ENCODE measurements at regions not wholly inside any gene's neighbourhood (a gene's known extent, or its start where the extent isn't known, plus 50 kb on each side); places are given as distances from the start of the nearest gene placed in this dataset.

DNA sequence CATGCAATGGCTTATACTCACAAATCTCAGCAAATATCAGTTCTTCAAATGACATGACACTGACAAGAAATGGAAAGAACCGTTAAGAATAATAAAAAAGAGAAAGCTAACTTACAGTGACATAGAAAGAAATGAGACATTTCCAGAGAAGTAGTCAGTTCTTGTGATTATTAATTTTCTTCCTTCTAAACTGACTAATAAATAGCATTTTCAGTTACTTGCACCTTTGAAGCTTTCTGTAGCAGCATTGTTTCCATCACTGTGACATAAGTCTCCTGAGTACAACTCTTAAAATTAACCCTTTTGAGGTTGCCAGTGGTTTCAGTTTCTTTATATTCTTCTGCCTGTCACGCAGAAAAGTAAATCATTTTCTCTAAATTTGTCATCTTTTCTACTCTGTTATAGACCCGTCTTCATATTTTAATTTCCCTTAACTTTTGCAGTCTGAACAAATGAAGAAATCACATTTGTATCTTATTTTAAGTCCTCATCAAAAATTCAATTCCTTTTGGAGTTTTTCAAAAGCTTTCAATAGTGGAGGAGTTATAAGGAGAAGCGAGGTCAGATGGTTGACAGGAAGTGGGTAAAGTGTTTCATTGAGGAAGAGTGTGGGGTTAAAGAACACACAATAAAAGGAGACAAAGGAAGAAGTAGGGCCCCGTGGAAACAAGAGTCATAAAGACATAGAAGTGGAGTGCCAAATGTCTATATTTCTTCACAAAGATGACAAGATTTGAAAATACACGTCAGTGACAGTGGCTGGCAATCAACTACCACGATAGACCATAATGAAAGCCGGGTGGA is 57.9 kb upstream of the S1PR1 start:
- Histone ChIP-seq H3K4me1 (ENCODE audit: control insufficient read depth in 5 of 5, insufficient read depth in 5 of 5, low read length in 5 of 5) (peaks cover 0 to 3% (median 0%) of the 10 kb centered on the region in 5 donors), H3K9me3 (ENCODE audit: control insufficient read depth in 4 of 4, insufficient read depth in 3 of 4, low read length in 3 of 4) (no peaks in the 10 kb centered on the region), H3K36me3 (ENCODE audit: control insufficient read depth in 4 of 4, insufficient read depth in 4 of 4, low read length in 4 of 4) (no peaks in the 10 kb centered on the region), H3K27me3 (ENCODE audit: control insufficient read depth in 3 of 3, insufficient read depth in 3 of 3, low read length in 2 of 3) (no peaks in the 10 kb centered on the region), H3K27ac (ENCODE audit: low read depth in 1 of 2, low read length in 1 of 2) (no peak overlapping the region), H3K9ac (ENCODE audit: insufficient read depth in 1 of 2, low read length in 2 of 2) (no peak overlapping the region), H3K4me3 (no peak overlapping the region)
- 63 to 67% methylated on average over 8 of the region's 8 CpGs for WGBS, 2 donors
- ATAC-seq (ENCODE audit: insufficient read depth, low FRiP score) (no peak), DNase-seq (no peak)
- TF ChIP-seq, protein P1, sequence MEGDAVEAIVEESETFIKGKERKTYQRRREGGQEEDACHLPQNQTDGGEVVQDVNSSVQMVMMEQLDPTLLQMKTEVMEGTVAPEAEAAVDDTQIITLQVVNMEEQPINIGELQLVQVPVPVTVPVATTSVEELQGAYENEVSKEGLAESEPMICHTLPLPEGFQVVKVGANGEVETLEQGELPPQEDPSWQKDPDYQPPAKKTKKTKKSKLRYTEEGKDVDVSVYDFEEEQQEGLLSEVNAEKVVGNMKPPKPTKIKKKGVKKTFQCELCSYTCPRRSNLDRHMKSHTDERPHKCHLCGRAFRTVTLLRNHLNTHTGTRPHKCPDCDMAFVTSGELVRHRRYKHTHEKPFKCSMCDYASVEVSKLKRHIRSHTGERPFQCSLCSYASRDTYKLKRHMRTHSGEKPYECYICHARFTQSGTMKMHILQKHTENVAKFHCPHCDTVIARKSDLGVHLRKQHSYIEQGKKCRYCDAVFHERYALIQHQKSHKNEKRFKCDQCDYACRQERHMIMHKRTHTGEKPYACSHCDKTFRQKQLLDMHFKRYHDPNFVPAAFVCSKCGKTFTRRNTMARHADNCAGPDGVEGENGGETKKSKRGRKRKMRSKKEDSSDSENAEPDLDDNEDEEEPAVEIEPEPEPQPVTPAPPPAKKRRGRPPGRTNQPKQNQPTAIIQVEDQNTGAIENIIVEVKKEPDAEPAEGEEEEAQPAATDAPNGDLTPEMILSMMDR (IDR thresholded peaks at IDR 0.05; ENCODE audit: control extremely low read depth, extremely low read depth): no peak

DNA sequence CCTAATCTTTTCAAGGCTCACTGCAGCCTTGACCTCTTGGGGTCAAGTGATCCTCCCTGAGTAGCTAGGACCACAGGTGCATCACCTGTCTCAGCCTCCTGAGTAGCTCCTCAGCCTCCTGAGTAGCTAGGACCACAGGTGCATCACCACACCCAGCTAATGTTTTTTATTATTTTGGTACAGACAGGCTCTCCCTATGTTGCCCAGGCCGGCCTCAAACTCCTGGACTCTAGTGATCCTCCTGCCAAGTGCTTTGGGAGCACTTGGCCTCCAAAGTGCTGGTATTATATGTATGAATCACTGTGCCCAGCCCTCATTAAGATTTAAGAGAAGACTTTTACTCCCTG is 58.5 kb upstream of the S1PR1 start:
- no peak overlapping the region for H3K9ac ChIP-seq (ENCODE audit: insufficient read depth in 1 of 2, low read length in 2 of 2)
- H3K27me3 ChIP-seq (ENCODE audit: control insufficient read depth in 3 of 3, insufficient read depth in 3 of 3, low read length in 2 of 3): no peaks in the 10 kb centered on the region
- DNase-seq: no peak
- peaks cover 0 to 3% (median 0%) of the 10 kb centered on the region in 5 donors for H3K4me1 ChIP-seq (ENCODE audit: control insufficient read depth in 5 of 5, insufficient read depth in 5 of 5, low read length in 5 of 5)
- no peak overlapping the region for H3K27ac ChIP-seq (ENCODE audit: low read depth in 1 of 2, low read length in 1 of 2)
- H3K4me3 ChIP-seq: no peak overlapping the region
- TF ChIP-seq, protein P1 (IDR thresholded peaks at IDR 0.05; ENCODE audit: control extremely low read depth, extremely low read depth): no peak
- ATAC-seq (ENCODE audit: insufficient read depth, low FRiP score): no peak
- H3K9me3 ChIP-seq (ENCODE audit: control insufficient read depth in 4 of 4, insufficient read depth in 3 of 4, low read length in 3 of 4): no peaks in the 10 kb centered on the region
- H3K36me3 ChIP-seq (ENCODE audit: control insufficient read depth in 4 of 4, insufficient read depth in 4 of 4, low read length in 4 of 4): no peaks in the 10 kb centered on the region
- WGBS, 2 donors: 90 to 92% methylated on average over 1 of the region's 1 CpG

DNA sequence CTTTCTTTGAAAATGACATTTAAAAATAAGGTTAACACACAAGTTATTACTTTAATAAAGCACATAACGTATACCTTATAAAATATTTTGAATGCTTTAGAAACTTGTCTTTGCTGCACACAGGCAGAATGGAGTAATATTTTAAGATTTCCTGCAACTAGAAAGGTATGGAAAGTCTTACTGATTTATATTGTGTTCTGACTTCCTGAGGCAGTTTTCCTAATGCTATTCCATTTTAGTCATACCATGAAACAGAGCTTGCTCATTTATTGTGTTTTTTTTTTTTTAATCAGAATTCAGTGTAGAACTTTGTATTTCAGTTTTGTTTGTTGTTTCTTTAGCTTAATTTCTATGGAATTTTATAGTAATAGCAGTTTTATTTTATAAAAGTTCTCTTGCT is 60.9 kb upstream of the S1PR1 start:
- TF ChIP-seq, protein P1 (IDR thresholded peaks at IDR 0.05; ENCODE audit: control extremely low read depth, extremely low read depth): no peak
- Histone ChIP-seq H3K9ac (ENCODE audit: insufficient read depth in 1 of 2, low read length in 2 of 2) (no peak overlapping the region), H3K4me3 (no peak overlapping the region), H3K27ac (ENCODE audit: low read depth in 1 of 2, low read length in 1 of 2) (no peak overlapping the region), H3K27me3 (ENCODE audit: control insufficient read depth in 3 of 3, insufficient read depth in 3 of 3, low read length in 2 of 3) (no peaks in the 10 kb centered on the region), H3K36me3 (ENCODE audit: control insufficient read depth in 4 of 4, insufficient read depth in 4 of 4, low read length in 4 of 4) (no peaks in the 10 kb centered on the region), H3K4me1 (ENCODE audit: control insufficient read depth in 5 of 5, insufficient read depth in 5 of 5, low read length in 5 of 5) (peaks cover 0 to 3% (median 0%) of the 10 kb centered on the region in 5 donors), H3K9me3 (ENCODE audit: control insufficient read depth in 4 of 4, insufficient read depth in 3 of 4, low read length in 3 of 4) (no peaks in the 10 kb centered on the region)
- 69 to 81% methylated on average over 1 of the region's 1 CpG for WGBS, 2 donors
- no peak for DNase-seq
- ATAC-seq (ENCODE audit: insufficient read depth, low FRiP score): no peak

DNA sequence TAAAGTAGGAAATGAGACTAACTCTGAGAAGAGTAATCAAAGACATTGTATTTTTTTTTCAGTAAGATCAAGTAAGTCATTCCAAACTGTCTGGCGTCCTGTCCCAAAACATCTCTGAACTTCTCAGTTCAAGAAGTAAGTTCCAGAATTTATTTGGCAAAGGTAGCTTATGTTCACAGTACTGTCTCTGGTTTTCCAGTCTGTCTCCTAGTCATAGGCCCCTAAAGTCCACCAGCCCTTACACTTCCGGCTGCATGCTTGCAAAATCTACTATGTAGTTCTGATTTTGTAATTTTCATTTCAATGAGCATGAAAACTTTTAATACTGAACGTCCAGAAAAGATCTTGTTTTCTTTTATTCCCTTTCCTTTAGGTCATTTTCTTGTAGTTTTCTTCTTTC is 61.4 kb upstream of the S1PR1 start:
- DNase-seq: no peak
- H3K27ac ChIP-seq (ENCODE audit: low read depth in 1 of 2, low read length in 1 of 2): no peak overlapping the region
- 61 to 69% methylated on average over 3 of the region's 3 CpGs for WGBS, 2 donors
- no peaks in the 10 kb centered on the region for H3K36me3 ChIP-seq (ENCODE audit: control insufficient read depth in 4 of 4, insufficient read depth in 4 of 4, low read length in 4 of 4)
- no peaks in the 10 kb centered on the region for H3K9me3 ChIP-seq (ENCODE audit: control insufficient read depth in 4 of 4, insufficient read depth in 3 of 4, low read length in 3 of 4)
- no peaks in the 10 kb centered on the region for H3K27me3 ChIP-seq (ENCODE audit: control insufficient read depth in 3 of 3, insufficient read depth in 3 of 3, low read length in 2 of 3)
- TF ChIP-seq, protein P1 (IDR thresholded peaks at IDR 0.05; ENCODE audit: control extremely low read depth, extremely low read depth): no peak
- no peak overlapping the region for H3K4me3 ChIP-seq
- H3K4me1 ChIP-seq (ENCODE audit: control insufficient read depth in 5 of 5, insufficient read depth in 5 of 5, low read length in 5 of 5): peaks cover 0 to 3% (median 0%) of the 10 kb centered on the region in 5 donors
- no peak for ATAC-seq (ENCODE audit: insufficient read depth, low FRiP score)
- H3K9ac ChIP-seq (ENCODE audit: insufficient read depth in 1 of 2, low read length in 2 of 2): no peak overlapping the region

All from lung (tissue), 11 donors.